ENCODE measurements at regions not wholly inside any gene's neighbourhood (a gene's known extent, or its start where the extent isn't known, plus 50 kb on each side); places are given as distances from the start of the nearest gene placed in this dataset.

GRCh38 chr5:5572976-5573797, 150.7 kb downstream of the ICE1 start:
- peaks cover 4% of the 10 kb centered on the region for H3K27me3 Mint-ChIP-seq (ENCODE audit: low read depth)
- no peaks in the 10 kb centered on the region for H3K9me3 Mint-ChIP-seq
- H3K4me1 Mint-ChIP-seq, result peaks cover 19% of the 10 kb centered on the region
- no peaks in the 10 kb centered on the region for H3K36me3 Mint-ChIP-seq
- H3K4me3 Mint-ChIP-seq, result no peak overlapping the region
- TF ChIP-seq, protein P1, sequence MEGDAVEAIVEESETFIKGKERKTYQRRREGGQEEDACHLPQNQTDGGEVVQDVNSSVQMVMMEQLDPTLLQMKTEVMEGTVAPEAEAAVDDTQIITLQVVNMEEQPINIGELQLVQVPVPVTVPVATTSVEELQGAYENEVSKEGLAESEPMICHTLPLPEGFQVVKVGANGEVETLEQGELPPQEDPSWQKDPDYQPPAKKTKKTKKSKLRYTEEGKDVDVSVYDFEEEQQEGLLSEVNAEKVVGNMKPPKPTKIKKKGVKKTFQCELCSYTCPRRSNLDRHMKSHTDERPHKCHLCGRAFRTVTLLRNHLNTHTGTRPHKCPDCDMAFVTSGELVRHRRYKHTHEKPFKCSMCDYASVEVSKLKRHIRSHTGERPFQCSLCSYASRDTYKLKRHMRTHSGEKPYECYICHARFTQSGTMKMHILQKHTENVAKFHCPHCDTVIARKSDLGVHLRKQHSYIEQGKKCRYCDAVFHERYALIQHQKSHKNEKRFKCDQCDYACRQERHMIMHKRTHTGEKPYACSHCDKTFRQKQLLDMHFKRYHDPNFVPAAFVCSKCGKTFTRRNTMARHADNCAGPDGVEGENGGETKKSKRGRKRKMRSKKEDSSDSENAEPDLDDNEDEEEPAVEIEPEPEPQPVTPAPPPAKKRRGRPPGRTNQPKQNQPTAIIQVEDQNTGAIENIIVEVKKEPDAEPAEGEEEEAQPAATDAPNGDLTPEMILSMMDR (IDR thresholded peaks at IDR 0.05; ENCODE audit: unreplicated experiment), result no peak
- peak in 1 of 2 experiments; percentile 45 for DNase-seq (ENCODE audit: low spot score in 2 of 2, unreplicated experiment in 2 of 2)
- H3K27ac Mint-ChIP-seq, result peak overlapping the region; percentile 40

DNA sequence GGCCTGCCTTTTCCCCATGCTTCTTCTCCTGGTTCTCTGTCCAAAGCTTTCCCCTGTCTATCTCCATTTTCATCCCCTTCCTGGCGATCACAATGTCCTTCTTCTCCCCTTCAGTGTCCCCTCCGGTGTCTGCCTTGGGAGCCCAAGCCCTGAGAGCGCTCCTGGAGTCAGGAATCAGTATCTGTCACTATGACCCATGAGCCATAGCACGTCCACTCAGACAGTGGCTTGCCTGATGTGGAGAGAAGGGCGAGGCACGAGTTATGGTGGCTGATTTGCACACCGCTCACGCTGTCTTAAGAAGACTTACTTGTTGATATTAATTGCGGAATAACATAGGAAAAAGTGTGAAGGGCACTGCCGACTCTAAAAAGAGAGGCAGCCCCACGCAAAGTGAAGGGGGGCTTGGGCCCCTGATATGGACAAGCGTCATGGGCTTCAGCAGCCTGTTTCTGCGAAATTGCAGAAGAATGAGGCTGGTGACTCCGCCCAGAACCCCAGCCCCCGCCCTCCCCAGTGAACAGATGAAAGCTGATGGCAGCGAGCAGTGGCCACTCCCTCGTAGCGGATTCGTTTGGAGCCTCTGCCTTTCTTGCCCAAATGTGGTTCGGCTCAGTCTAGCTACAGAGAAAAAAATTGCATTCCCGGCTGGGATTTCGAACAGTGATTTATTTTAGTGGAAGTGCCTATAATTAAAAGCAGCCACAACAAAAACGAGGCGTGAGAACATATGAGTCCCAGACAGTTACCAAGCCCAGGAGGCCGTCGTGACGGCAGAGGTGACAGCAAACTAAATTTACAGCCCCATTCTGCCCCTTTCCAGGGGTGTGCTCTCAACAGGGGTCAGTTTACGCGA, 149.8 kb downstream of the ICE1 start:
- Mint-ChIP-seq H3K4me1 (peaks cover 19% of the 10 kb centered on the region), H3K27me3 (ENCODE audit: low read depth) (peaks cover 4% of the 10 kb centered on the region), H3K4me3 (no peak overlapping the region), H3K36me3 (no peaks in the 10 kb centered on the region), H3K27ac (peak overlapping the region; percentile 70), H3K9me3 (no peaks in the 10 kb centered on the region)
- no peak for DNase-seq (ENCODE audit: low spot score in 2 of 2, unreplicated experiment in 2 of 2)
- TF ChIP-seq, protein P1 (IDR thresholded peaks at IDR 0.05; ENCODE audit: unreplicated experiment), result no peak

DNA sequence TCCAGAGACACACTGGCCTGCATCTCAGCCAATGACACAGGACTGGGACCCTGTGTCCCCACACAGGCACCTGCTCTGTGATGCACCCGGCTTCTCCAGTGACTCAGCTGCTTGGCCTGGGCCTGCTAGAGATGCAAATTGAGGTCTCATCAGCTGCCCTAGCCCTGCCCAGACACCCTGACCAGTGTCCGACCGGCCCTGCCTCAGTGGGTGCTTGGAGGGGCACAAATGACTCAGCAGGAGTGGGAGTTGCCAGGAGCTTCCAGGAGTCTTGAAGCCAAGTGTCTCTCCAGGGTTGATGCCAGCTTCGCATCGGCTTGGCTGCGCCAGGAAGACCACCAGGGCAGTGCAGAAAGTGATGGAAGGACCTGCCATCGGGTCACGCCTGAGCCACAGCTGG, 148.2 kb downstream of the ICE1 start:
- Mint-ChIP-seq H3K9me3 (no peaks in the 10 kb centered on the region), H3K4me1 (peaks cover 19% of the 10 kb centered on the region), H3K27ac (no peak overlapping the region), H3K4me3 (no peak overlapping the region), H3K27me3 (ENCODE audit: low read depth) (peaks cover 3% of the 10 kb centered on the region), H3K36me3 (no peaks in the 10 kb centered on the region)
- DNase-seq (ENCODE audit: low spot score in 2 of 2, unreplicated experiment in 2 of 2), result no peak
- TF ChIP-seq, protein P1 (IDR thresholded peaks at IDR 0.05; ENCODE audit: unreplicated experiment), result no peak

DNA sequence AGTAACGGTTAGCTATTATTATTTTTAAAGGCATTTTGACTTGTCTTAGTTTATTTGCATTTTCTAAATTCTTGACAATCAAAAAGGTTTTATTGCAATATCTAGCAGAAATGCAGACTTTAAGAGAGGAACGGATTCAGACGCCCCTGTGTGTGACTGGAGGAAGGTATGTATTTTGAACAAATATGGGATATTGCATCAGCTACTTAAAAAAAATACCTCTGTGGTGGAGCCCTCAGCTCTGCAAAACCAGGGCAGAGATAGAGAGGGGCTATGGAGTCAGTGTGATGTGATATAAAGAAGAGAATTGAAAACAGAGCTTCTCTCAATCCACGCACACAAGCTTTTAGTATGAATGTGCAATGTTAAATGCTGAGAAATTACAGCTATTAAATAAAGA, 142.4 kb downstream of the ICE1 start:
- no peak for DNase-seq (ENCODE audit: low spot score in 2 of 2, unreplicated experiment in 2 of 2)
- Mint-ChIP-seq H3K4me3 (no peak overlapping the region), H3K27ac (no peak overlapping the region)

DNA sequence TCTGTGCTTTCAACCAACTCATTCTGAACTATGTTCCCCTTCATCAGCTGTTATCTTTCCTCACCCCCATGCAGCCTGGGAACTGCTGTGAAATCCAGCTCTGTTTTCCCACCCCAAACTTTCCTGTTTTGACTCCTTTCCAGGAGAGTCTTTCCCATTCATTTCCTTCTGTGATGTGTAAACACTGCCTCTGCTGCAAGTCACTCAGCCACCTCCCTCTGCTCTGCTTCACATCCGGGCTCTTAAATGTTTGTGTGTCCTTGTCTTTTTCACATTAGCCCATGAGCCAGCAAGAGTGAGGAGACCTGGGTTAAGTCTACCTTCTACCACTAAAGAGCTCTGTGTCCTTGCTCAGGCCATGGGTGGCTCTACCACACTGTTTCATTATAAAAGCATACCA, 137.5 kb downstream of the ICE1 start:
- no peak overlapping the region for H3K4me3 Mint-ChIP-seq
- peaks cover 10% of the 10 kb centered on the region for H3K9me3 Mint-ChIP-seq
- no peaks in the 10 kb centered on the region for H3K36me3 Mint-ChIP-seq
- H3K4me1 Mint-ChIP-seq, result peaks cover 13% of the 10 kb centered on the region
- TF ChIP-seq, protein P1 (IDR thresholded peaks at IDR 0.05; ENCODE audit: unreplicated experiment), result no peak
- no peak for DNase-seq (ENCODE audit: low spot score in 2 of 2, unreplicated experiment in 2 of 2)
- H3K27me3 Mint-ChIP-seq (ENCODE audit: low read depth), result no peaks in the 10 kb centered on the region
- H3K27ac Mint-ChIP-seq, result no peak overlapping the region

More for the DNA sequence above, 142.4 kb downstream of the ICE1 start:
- Mint-ChIP-seq H3K9me3 (peaks cover 5% of the 10 kb centered on the region), H3K4me1 (peaks cover 6% of the 10 kb centered on the region), H3K27me3 (ENCODE audit: low read depth) (no peaks in the 10 kb centered on the region), H3K36me3 (no peaks in the 10 kb centered on the region)
- TF ChIP-seq, protein P1 (IDR thresholded peaks at IDR 0.05; ENCODE audit: unreplicated experiment), result no peak

Data from mesothelial cell of epicardium (in vitro differentiated cells).